HS-27A (cell line): ENCODE measurements at regions not wholly inside any gene's neighbourhood (a gene's known extent, or its start where the extent isn't known, plus 50 kb on each side); places are given as distances from the start of the nearest gene placed in this dataset.

Source experiments
- DNase-seq: peaks from one replicate; pipeline ENCODE4 v3.0.0-alpha.2; 2012; ENCODE audit warnings: low read depth, missing footprints

DNA sequence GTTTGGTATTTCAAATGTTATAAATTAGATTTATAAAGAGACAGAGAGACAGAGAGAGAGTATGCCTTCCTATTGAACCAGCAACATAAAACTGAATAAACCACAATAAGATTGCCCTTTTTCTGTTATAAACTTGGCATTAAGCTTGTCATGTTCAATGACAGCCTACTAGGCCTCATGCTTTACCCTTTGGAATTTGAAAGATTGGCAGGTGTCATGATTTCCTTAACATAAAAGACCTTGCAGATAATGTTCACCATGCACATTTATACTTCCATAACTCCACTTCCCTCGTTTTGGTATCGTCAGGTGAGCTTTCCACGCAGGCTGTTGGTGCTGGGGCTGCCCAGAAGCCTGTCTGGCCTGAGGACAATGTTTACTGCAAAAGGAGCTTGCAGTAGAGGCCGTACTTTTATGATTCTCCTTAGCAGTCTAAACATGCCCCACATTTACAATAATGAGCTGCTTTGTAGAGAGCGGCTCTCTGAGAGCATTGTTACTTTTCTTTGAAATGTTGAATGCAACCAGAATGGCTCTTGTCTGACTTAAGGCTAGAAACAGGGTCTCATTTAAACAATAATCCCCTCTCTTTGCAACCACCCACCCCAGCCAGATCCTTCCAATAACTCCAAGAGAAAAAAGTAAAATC is 379.1 kb upstream of the ATP5MC3 start:
- DNase-seq = no peak

- no peak for DNase-seq
These were observed 378.1 kb upstream of the ATP5MC3 start for GRCh38 chr2:175559613-175560012.

DNA sequence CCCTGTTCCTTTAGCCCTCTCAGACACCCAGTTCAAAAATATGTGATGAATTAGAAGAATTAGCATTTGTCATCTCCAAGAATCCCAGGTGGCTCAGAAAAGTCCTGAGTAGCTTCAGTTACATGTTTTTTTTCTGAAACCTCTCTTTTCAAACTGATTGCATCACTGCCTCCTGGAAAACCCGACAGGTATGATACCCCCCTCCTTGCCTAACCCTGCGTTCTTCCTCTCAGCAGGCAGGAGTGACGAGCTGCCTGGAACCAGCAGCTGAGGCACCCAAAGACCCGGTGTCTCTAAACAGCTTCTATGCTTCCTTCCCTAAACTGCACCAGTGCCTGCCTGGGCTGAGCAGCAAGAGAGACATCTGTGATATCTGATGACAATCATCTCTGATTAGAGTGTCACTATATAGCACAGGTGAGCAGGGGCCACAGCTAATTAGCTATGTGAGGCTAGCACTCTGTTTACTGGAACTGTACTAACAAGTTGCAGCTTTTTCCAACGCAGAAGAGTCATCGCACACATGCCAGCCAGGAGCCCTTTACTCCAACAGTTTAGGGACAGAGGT is 376.4 kb upstream of the ATP5MC3 start:
- DNase-seq = no peak

DNA sequence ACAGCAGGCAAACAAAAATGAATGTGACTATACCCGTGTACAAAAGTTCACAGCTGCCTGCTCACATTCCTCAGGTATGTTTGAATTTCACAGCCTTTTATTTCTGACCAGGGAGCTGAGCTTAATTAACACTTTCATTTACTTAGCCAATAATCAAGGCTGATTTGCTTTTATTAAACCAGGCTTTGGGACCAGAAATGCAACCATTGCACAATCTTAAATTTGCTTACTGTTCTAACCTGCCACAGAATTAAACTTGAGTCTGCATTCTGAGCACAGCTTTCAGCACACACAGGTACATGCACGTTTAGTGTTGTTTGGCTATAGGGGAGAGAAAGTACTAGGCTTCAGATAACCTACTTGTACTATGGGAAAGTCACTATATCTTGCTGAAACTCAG is 372.4 kb upstream of the ATP5MC3 start:
- no peak for DNase-seq

GRCh38 chr2:175552902-175553301 is 371.4 kb upstream of the ATP5MC3 start:
- no peak for DNase-seq

GRCh38 chr2:175540421-175540820 is 358.9 kb upstream of the ATP5MC3 start:
- DNase-seq = no peak

DNA sequence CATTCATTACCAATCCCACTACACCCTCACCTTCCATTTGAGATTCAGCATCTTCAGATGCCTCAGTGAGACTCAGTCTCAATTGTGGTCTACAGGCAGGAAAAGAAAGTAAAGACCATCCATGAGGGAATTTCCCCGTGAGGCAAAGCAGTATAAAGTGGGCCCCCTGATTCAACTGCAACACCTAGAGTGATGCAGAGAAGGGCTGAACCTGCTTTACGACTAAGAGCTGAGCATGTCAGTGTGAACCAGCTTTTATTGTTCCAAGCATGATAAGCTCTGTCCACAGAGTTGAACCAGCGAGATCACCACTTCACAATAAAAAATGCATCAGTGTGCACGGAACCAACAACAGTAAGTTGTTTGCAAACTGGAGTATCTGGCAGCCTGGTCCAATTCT is 357.6 kb upstream of the ATP5MC3 start:
- DNase-seq = no peak

- no peak for DNase-seq
These were observed 354.5 kb upstream of the ATP5MC3 start for GRCh38 chr2:175536059-175536458.

- no peak for DNase-seq
These were observed 354.1 kb upstream of the ATP5MC3 start for GRCh38 chr2:175535631-175536030.

DNA sequence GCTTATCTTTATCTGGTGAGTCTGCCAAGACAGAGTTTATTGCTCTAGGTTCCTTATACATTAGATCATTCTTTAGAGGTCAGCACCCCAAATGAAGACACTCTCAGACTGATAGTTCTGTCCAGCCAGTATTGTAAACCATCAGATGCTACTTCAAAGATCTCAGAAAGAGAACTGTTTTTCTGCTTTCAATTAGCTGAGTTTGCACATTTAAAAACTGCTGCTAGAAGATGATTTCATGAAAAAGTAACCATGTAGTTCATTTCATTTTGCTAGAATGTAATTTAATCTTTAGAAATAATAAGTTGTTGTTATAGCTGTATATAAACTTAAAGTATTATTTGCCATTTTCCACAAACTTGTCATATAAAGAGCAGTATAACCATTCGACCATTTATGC is 344.5 kb upstream of the ATP5MC3 start:
- DNase-seq = no peak

- DNase-seq = no peak
These were observed 341.5 kb upstream of the ATP5MC3 start for GRCh38 chr2:175523001-175523400.

DNA sequence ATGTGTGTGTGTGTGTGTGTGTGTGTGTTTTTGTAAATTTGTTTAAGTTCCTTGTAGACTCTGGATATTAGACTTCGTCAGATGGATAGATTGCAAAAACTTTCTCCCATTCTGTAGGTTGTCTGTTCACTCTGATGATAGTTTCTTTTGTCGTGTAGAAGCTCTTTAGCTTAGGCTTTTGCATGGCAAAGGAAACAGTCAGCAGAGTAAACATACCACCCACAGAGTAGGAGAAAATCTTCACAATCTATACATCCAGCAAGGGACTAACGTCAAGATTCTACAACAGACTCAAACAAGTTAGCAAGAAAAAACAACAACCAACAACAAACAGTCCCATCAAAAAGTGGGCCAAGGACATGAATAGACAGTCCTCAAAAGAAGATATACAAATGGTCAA is 336.7 kb upstream of the ATP5MC3 start:
- DNase-seq = no peak

DNA sequence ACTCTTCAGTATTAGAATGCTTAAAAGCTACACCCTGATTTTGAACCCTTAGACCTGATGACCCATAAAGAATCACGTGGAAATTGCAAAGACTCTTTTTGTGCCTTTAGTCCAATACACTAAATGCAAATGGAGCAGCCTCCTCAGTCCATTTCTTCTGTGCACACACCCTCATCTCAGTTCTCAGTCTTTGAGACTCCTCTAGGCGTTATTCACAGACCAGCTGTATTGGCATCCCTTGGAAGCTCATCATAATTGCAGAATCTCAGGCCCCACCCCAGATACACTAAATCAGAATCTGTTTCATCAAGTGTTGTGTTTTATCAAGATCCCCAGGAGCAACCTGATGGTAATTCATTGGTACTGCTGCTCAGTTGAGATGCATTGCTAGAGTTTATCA is 335.0 kb upstream of the ATP5MC3 start:
- no peak for DNase-seq

- no peak for DNase-seq
These were observed 318.7 kb upstream of the ATP5MC3 start for GRCh38 chr2:175500255-175500654.

GRCh38 chr2:175490360-175490791 is 308.9 kb upstream of the ATP5MC3 start:
- DNase-seq = no peak

DNA sequence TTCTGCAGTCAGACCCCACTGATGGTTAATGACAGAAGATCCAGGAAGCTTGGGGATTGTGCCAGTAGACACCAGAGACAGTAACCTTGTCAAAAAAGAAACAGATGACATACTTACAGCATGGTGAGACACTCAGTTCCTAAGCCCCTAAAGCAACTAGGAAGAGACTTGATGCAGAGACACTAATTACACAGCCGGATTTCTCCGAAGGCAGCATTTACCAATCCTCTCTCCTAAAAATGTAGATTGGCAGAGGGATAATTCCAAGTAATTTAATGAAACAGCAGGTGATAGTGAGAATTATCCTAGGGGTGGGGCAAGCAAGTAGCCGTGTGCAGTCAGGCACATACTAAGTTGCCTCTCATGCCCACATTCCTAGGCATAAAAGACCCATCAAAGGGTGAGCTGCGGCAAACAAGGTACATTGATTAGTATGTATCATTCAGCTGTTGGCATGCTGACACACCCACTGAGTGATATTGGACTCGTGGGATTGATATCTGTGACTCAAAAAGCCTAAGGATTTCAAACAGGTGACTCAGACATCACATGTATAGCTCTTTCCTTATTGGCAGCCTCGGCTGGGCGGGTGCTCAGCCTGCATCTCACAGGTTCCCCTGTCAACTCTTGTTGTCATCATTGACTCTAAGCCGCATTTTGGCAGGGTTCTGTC is 296.7 kb upstream of the ATP5MC3 start:
- DNase-seq = no peak

DNA sequence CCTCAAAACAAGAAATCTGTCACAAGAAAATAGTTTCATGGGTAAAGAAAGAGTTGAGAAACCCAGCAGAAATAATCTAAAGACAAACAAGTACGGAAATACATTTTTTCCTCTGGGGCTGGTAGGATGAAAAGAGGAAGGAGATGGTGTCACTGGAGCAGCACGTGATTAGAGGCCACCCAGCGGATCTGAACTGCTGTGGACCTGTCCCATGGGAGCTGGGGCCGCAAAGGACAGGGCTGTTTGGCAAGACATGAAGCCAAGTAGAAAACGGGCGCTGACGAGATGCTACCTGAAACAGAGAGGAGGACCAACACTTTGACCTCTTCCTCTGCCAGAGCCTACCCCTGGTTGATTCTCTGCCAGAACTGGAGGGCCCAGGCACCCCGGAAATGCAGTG is 295.4 kb upstream of the ATP5MC3 start:
- DNase-seq = no peak

DNA sequence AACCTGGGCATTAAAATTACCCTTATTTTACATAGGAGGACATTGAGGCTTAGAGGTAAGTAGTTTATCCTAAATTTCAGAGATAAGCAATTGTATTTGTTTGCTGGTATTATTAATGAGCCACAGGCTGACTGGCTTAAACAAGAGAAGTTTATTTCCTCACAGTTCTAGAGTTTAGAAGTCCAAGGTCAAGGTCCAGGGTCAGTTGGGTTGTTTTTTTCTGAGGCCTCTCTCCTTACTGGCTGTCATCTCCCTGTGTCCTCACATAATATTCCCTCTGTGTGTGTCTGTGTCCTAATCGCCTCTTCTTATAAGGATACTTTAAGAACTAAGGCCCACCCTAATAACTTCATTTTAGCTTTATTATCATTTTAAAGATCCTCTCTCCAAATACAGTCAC is 294.9 kb upstream of the ATP5MC3 start:
- no peak for DNase-seq

DNA sequence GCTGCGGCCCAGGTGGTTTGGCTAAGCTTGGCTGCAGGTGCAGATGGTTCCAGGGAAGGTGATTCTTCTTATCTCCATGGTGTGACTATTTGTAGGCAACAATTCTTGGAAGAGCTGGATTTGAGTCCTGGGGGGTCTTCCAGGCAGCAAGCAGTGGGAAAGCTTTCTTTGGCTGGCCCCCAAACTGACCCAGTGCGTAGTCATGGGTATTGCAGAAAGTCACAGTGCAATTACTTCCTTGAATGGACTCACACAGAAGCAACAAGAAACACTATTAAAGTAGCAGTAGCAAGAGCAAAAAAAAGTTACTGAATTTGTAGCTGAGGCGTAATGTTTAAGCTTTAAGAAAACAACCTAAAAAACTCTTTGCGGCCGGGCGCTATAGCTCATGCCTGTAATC is 293.6 kb upstream of the ATP5MC3 start:
- DNase-seq = no peak

DNA sequence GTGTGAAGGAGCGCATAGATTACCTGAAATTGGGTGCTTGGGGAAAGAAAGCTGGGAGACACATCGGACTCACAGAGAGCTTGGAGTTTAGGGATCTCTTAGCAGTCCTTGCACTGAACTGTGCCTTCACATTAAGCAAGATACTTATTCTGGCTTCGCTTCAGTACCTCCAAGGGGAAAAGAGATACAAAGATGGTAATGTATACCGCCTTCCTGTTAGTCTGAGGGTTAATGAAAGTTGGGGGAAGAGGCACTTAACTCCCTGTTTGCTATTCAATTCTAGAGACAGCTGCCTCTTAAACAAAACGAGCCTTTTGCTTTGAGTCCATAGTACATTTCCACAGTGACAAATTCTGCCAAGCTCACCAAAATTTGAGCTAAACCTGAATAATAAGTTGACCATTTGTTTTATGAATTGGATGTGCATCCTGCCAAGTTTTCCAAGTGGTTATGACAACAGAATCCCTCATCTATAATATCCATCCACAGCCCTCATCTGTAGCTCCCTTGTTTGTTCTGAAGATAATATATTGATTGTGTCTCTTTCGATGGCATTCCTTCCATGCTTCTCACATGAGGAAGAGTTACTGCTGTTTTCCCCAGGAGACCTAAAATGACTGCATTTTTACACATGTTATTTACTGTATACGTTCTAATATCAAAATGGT is 287.1 kb upstream of the ATP5MC3 start:
- DNase-seq = no peak

DNA sequence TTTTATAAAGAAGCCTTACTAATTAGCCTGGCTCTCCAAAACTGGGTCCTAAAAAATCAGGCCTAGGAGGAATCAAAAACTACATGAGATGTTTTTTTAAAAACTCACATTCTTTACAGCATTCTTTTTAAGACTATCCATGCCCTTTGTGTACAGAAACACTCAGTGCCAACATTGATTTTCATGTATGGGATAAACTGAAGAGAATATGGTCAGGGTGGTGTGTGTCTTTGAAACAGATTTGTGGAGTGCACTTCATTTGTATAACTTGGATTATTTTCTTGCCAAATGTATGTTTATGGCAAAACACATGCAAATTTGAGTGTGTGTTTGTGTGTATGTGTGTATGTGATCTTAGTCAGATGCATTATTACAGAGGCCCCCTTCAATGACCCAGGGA is 283.6 kb upstream of the ATP5MC3 start:
- no peak for DNase-seq

GRCh38 chr2:175464311-175464670 is 282.8 kb upstream of the ATP5MC3 start:
- DNase-seq = no peak

GRCh38 chr2:175463589-175464310 is 282.2 kb upstream of the ATP5MC3 start:
- no peak for DNase-seq
